SU-DHL-6 (cell line): ENCODE measurements at regions not wholly inside any gene's neighbourhood (a gene's known extent, or its start where the extent isn't known, plus 50 kb on each side); places are given as distances from the start of the nearest gene placed in this dataset.

Source experiments
- H2AFZ ChIP-seq: fragments of 200-600 bp; sonication (generic); 2 replicates; pipeline ENCODE4 v1.6.1; 2014; ENCODE audit warnings: low read depth, mild to moderate bottlenecking, moderate library complexity, mixed read lengths, antibody characterized with exemption, low read length; ENCODE audit not compliant: severe bottlenecking
- H3F3A ChIP-seq: fragments of 200-600 bp; shearing (Covaris generic); 2 replicates; pipeline ENCODE4 v1.6.0; 2016; ENCODE audit warnings: antibody characterized with exemption, mild to moderate bottlenecking; ENCODE audit not compliant: insufficient read depth
- H3K27ac ChIP-seq: fragments of 200-600 bp; sonication (generic); 2 replicates; pipeline ENCODE4 v1.5.1; 2016; ENCODE audit warnings: low read depth, mild to moderate bottlenecking, low read length, moderate library complexity, mixed read lengths
- H3K27me3 ChIP-seq: fragments of 200-600 bp; sonication (generic), shearing (Covaris generic); 2 replicates; pipeline ENCODE4 v1.6.0; 2014; ENCODE audit warnings: mild to moderate bottlenecking, low read length
- H3K36me3 ChIP-seq: fragments of 200-600 bp; sonication (generic); 2 replicates; pipeline ENCODE4 v1.6.1; 2014; ENCODE audit warnings: mild to moderate bottlenecking, low read length, mixed read lengths
- H3K4me2 ChIP-seq: fragments of 300-600, 200-600 bp; shearing (Covaris generic), sonication (generic); 2 replicates; pipeline ENCODE4 v1.6.0; 2014; ENCODE audit warnings: low read length, low read depth, mild to moderate bottlenecking; ENCODE audit not compliant: poor library complexity, severe bottlenecking
- H3K4me3 ChIP-seq: fragments of 200-600 bp; sonication (generic); 2 replicates; pipeline ENCODE4 v1.5.1; 2014; ENCODE audit warnings: antibody characterized with exemption, low read length, mild to moderate bottlenecking, mixed read lengths; ENCODE audit not compliant: insufficient read depth, poor library complexity, severe bottlenecking
- H3K79me2 ChIP-seq: fragments of 200-600 bp; sonication (generic); 2 replicates; pipeline ENCODE4 v1.6.1; 2014; ENCODE audit warnings: mild to moderate bottlenecking, low read length, moderate library complexity; ENCODE audit not compliant: insufficient read depth
- H3K9ac ChIP-seq: fragments of 200-600 bp; sonication (generic); 2 replicates; pipeline ENCODE4 v1.7.0; 2014; ENCODE audit warnings: mild to moderate bottlenecking, low read length
- H3K9me2 ChIP-seq: fragments of 200-600 bp; sonication (generic); replicated peaks from 2 replicates; pipeline ENCODE4 v1.6.1; 2014; ENCODE audit warnings: low read length; ENCODE audit not compliant: insufficient read depth
- H3K9me3 ChIP-seq: fragments of 200-600 bp; sonication (generic); 2 replicates; pipeline ENCODE4 v1.6.1; 2014; ENCODE audit warnings: low read length, mixed read lengths; ENCODE audit not compliant: insufficient read depth
- H4K20me1 ChIP-seq: fragments of 200-600 bp; sonication (generic); 2 replicates; pipeline ENCODE4 v1.6.1; 2014; ENCODE audit warnings: low read depth, mild to moderate bottlenecking, antibody characterized with exemption, low read length, moderate library complexity, mixed read lengths
- EZH2phosphoT487 ChIP-seq: fragments of 200-600 bp; sonication (generic), shearing (Covaris generic); conservative IDR thresholded peaks from 2 replicates; pipeline ENCODE4 v1.6.1; 2018; ENCODE audit warnings: mild to moderate bottlenecking, antibody characterized with exemption, low read length, moderate library complexity, mixed read lengths
- TF ChIP-seq, protein P1 (sequence below): fragments of 200-600 bp; sonication (generic); IDR thresholded peaks from one replicate; pipeline ENCODE4 v1.5.1; 2017; ENCODE audit warnings: antibody characterized with exemption, mild to moderate bottlenecking, low read length, moderate library complexity; ENCODE audit not compliant: insufficient read depth, poor library complexity, severe bottlenecking

- H3K9me3 ChIP-seq = no peaks in the 10 kb centered on the region
- no peaks in the 10 kb centered on the region for H3K27me3 ChIP-seq
- H3K9me2 ChIP-seq = no peaks in the 10 kb centered on the region
- H3K79me2 ChIP-seq = no peaks in the 10 kb centered on the region
- no peaks in the 10 kb centered on the region for H3F3A ChIP-seq
- no peak overlapping the region for H3K9ac ChIP-seq
- no peak overlapping the region for H3K4me2 ChIP-seq
- H3K36me3 ChIP-seq = no peaks in the 10 kb centered on the region
- H3K27ac ChIP-seq = no peak overlapping the region
- no peak overlapping the region for H3K4me3 ChIP-seq
- H2AFZ ChIP-seq = no peak overlapping the region
- no peaks in the 10 kb centered on the region for H4K20me1 ChIP-seq
- TF ChIP-seq, protein P1, sequence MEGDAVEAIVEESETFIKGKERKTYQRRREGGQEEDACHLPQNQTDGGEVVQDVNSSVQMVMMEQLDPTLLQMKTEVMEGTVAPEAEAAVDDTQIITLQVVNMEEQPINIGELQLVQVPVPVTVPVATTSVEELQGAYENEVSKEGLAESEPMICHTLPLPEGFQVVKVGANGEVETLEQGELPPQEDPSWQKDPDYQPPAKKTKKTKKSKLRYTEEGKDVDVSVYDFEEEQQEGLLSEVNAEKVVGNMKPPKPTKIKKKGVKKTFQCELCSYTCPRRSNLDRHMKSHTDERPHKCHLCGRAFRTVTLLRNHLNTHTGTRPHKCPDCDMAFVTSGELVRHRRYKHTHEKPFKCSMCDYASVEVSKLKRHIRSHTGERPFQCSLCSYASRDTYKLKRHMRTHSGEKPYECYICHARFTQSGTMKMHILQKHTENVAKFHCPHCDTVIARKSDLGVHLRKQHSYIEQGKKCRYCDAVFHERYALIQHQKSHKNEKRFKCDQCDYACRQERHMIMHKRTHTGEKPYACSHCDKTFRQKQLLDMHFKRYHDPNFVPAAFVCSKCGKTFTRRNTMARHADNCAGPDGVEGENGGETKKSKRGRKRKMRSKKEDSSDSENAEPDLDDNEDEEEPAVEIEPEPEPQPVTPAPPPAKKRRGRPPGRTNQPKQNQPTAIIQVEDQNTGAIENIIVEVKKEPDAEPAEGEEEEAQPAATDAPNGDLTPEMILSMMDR = no peak
- TF ChIP-seq EZH2phosphoT487 = no peak
Measured at GRCh38 chr1:67571406-67571805, 113.6 kb upstream of the GADD45A start.

DNA sequence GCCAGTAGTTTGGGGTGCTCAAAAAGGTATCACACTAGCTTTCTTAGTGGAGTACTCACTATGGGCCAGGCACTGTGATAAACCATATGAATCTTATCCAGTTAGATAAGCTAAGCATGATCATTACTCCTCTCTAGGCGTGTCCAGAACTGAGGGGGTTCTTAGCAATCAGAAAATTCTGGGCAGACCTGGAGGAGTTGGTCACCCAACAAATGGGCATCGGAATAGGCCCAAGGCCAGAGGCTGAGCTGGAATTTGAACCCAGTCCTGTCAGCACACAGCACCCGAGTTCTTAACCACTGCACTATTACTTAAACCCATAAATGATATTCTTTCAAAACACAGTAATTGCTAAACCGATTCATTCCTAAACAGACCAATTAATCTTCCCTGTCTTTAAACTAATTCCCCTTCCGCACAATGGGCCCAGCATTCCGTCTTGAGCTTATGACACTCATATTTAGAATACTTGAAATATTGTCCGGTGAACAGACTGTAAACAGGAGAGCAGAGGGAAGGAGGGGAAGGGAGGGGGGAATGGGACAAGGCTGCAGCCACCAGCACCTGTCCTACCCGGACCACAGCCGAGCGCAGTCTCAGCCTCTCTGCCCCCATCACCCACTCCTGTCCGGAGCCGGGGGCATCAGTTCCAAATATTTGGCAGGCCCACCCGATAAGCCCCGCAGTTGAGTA, 113.0 kb upstream of the GADD45A start:
- H3K36me3 ChIP-seq = no peaks in the 10 kb centered on the region
- no peak overlapping the region for H3K27ac ChIP-seq
- no peak overlapping the region for H3K4me3 ChIP-seq

DNA sequence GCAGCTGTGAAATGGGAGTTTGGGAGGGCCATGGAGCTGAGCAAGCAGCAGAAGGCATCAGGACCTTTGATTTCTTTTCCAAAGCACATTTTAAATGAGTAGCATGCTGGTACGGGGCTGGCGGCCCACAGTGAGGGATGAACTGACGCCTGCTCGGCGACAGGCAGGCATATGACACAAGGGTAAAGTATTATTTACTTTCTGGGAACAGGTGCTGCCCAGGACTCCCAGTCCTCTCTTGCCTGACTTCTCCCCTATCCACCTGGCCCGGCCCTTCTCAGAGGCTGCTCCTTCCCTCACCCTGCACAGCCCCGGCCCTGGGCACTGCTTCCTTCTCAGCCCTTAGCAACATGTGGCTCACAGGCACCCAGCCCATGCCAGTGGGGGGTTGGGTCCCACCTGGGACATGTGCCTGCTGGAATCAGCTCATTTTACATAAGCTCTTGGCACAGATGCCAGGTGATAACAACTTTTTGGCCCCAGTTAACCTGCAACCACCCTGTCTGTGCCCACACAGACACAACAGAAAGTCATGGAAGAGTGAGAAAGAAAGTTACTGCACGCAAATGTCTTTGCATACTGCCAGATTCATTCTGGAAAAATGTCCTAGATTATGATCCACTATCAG, 112.3 kb upstream of the GADD45A start:
- Histone ChIP-seq H3K27me3 (no peaks in the 10 kb centered on the region), H4K20me1 (no peaks in the 10 kb centered on the region), H3K36me3 (no peaks in the 10 kb centered on the region), H3K27ac (no peak overlapping the region), H2AFZ (no peak overlapping the region), H3K9ac (no peak overlapping the region), H3K79me2 (no peaks in the 10 kb centered on the region), H3K4me2 (no peak overlapping the region), H3K9me3 (no peaks in the 10 kb centered on the region), H3K4me3 (no peak overlapping the region), H3K9me2 (no peaks in the 10 kb centered on the region), H3F3A (no peaks in the 10 kb centered on the region)
- TF ChIP-seq, protein P1 = no peak
- no peak for TF ChIP-seq EZH2phosphoT487

More for the DNA sequence above, 113.0 kb upstream of the GADD45A start:
- Histone ChIP-seq H4K20me1 (no peaks in the 10 kb centered on the region), H3K4me2 (no peak overlapping the region), H3K9me2 (no peaks in the 10 kb centered on the region), H2AFZ (no peak overlapping the region), H3K9me3 (no peaks in the 10 kb centered on the region), H3K79me2 (no peaks in the 10 kb centered on the region), H3K9ac (no peak overlapping the region), H3K27me3 (no peaks in the 10 kb centered on the region), H3F3A (no peaks in the 10 kb centered on the region)
- no peak for TF ChIP-seq EZH2phosphoT487
- TF ChIP-seq, protein P1 = no peak
